Activated CD4-positive, alpha-beta T cell treated with anti-CD3 and anti-CD28 coated beads, Interleukin-2, amount 50 U/mL, for 1 hour (primary cell): ENCODE measurements at regions not wholly inside any gene's neighbourhood (a gene's known extent, or its start where the extent isn't known, plus 50 kb on each side); places are given as distances from the start of the nearest gene placed in this dataset.

Source experiments
- DNase-seq: peaks from one replicate; pipeline ENCODE4 v3.0.0-alpha.2; 2020

GRCh38 chr16:72256398-72257066 is 84.6 kb upstream of the PMFBP1 start:
- no peak for DNase-seq

- no peak for DNase-seq
These were observed 83.8 kb upstream of the PMFBP1 start for GRCh38 chr16:72255786-72256185.

- DNase-seq, result no peak
These were observed 75.9 kb upstream of the PMFBP1 start for GRCh38 chr16:72247821-72248253.

GRCh38 chr16:72246423-72246822 is 74.5 kb upstream of the PMFBP1 start:
- DNase-seq, result no peak

- DNase-seq, result no peak
These were observed 72.9 kb upstream of the PMFBP1 start for GRCh38 chr16:72244853-72245252.

- DNase-seq, result no peak
These were observed 71.7 kb upstream of the PMFBP1 start for GRCh38 chr16:72243621-72244020.

- no peak for DNase-seq
These were observed 70.8 kb upstream of the PMFBP1 start for GRCh38 chr16:72242757-72243156.

GRCh38 chr16:72241930-72242329 is 70.0 kb upstream of the PMFBP1 start:
- no peak for DNase-seq

- no peak for DNase-seq
These were observed 69.1 kb upstream of the PMFBP1 start for GRCh38 chr16:72241008-72241407.

- no peak for DNase-seq
These were observed 68.5 kb upstream of the PMFBP1 start for GRCh38 chr16:72240466-72240865.

GRCh38 chr16:72236866-72237265 is 64.9 kb upstream of the PMFBP1 start:
- DNase-seq, result no peak

GRCh38 chr16:72234387-72234786 is 62.4 kb upstream of the PMFBP1 start:
- DNase-seq, result no peak

- DNase-seq, result no peak
These were observed 56.1 kb upstream of the PMFBP1 start for GRCh38 chr16:72228014-72228413.

- no peak for DNase-seq
These were observed 54.2 kb upstream of the PMFBP1 start for GRCh38 chr16:72226136-72226535.

- DNase-seq, result no peak
These were observed 52.4 kb upstream of the PMFBP1 start for GRCh38 chr16:72224260-72224768.

GRCh38 chr16:72222503-72222902 is 50.5 kb upstream of the PMFBP1 start:
- DNase-seq, result no peak
